ENCODE measurements at regions not wholly inside any gene's neighbourhood (a gene's known extent, or its start where the extent isn't known, plus 50 kb on each side); places are given as distances from the start of the nearest gene placed in this dataset.

DNA sequence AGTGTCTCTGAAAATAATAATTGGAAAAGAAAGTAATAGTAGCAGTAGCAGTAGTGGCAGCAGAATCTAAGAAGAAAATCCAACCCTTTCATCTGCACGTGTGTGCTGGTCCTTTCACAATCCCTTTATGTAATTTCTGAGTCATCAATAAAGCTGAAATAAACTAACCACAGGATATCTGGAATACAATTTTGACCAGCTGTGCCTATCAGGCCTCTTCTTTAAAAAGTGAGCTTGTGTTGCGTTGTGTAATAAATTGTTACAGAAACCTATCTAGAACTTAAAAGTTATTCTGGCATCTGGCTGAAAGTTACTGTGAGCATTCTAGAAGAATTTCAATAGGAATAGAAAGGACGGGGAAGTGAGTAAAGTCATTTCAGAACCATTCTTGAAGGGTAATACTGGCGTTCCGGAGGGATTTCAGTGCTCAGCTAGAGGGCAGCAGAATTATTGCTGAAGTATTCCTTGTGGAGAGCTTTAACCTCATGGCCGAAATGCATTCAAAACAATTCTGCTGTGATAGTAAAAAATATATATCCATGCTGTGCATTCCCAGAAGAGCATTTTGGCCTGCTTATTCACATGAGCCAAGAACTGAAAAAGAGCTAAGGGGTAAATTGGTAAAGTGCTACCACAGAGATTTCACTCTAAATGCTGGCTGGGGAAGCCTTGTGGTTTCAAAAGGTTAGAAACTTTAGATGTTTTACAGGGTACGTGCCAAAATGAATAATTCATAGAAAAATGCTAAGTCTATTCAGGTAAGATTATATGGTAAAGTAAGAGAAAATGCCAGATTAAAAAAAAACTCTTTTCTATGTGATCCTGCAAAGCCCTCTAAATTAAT is 260.6 kb downstream of the NKX6-1 start:
- H3K4me3 ChIP-seq (ENCODE audit: low read length), result no peak overlapping the region
- TF ChIP-seq CTCF (conservative IDR thresholded peaks at IDR 0.05; ENCODE audit: low read length), result peak; percentile 25; the same call in 1 of the 2 replicates
- DNase-seq (ENCODE audit: low read depth), result peak; percentile 79

GRCh38 chr4:84237008-84237407 is 262.1 kb downstream of the NKX6-1 start:
- no peak overlapping the region for H3K4me3 ChIP-seq (ENCODE audit: low read length)
- TF ChIP-seq CTCF (conservative IDR thresholded peaks at IDR 0.05; ENCODE audit: low read length), result no peak
- DNase-seq (ENCODE audit: low read depth), result peak; percentile 4

DNA sequence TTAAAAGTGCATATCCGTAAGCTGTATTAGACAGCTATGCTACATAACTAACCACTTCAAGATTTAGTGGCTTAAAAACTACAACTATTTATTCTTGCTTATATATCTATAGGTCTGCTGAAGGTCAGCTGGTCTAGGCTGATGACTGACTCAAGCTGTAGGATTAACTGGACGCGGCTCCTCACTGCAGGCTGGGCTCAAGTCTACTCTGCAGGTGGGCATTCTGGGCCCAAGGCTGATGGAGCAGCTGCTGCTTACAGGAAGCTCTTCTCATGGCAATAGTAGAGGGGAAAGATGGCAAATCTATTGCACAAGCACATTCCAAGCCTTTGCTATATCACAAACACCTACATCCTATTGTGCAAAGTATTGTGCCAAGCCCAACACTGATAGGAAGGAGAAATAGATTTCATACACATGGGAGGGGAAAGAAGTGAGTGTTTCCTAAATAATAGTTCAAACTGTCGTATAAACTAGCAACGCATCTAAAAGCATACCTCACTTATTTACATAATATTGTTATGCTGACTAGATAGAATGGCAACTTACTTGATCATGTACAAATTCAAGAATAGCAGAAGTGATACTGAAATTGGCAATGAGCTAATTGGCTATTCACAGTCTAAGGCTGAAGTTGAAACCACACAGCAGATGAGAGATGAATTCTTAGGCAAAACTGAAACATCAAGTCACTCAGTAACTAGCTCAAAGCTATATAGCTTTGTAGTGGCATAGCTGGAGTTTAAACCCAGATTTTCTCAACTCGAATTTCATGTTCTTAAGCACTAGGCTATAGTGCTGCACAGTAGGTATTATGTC is 263.8 kb downstream of the NKX6-1 start:
- TF ChIP-seq CTCF (conservative IDR thresholded peaks at IDR 0.05; ENCODE audit: low read length), result no peak
- DNase-seq (ENCODE audit: low read depth), result no peak

DNA sequence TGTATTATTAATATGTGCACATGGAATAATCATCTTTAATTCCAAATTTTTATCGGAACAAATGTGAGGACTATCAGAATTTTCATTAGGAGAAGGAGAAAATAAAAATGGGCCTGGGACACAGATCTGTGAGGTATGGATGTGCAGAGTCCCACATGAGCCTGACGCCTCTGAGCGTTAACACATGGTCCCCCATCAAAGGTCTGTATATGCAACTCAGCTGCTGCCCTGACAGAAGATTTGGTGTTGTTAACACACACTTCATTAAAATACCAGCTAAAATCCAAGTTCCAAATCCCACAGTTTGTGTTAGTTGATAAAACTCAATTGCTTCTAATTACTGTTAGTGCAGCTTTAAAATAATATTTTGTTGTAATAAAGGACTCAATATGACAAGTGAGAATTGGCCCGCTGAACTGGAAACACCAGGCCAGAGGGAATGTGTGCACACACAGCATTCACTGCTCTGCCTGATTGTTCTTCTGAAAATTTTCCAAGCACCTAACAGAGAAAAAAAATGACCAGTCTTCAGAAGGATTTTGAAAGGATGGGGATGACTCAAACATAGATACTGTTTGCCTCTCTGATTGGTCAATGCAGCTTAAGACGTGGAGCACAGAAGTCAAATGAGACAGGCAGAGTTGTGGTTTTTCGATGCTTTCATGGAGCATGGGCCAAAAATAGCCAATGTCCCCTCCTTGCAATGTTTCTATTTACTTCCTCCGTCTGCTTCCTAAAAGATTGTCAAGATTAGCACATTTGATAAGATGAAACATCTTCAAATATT is 266.6 kb downstream of the NKX6-1 start:
- no peak for TF ChIP-seq CTCF (conservative IDR thresholded peaks at IDR 0.05; ENCODE audit: low read length)
- no peak for DNase-seq (ENCODE audit: low read depth)
- no peak overlapping the region for H3K4me3 ChIP-seq (ENCODE audit: low read length)

More for the DNA sequence above, 263.8 kb downstream of the NKX6-1 start:
- no peak overlapping the region for H3K4me3 ChIP-seq (ENCODE audit: low read length)

- no peak for DNase-seq (ENCODE audit: low read depth)
- no peak for TF ChIP-seq CTCF (conservative IDR thresholded peaks at IDR 0.05; ENCODE audit: low read length)
- no peak overlapping the region for H3K4me3 ChIP-seq (ENCODE audit: low read length)
Measured at GRCh38 chr4:84231539-84232055, 267.5 kb downstream of the NKX6-1 start.

- TF ChIP-seq CTCF (conservative IDR thresholded peaks at IDR 0.05; ENCODE audit: low read length), result no peak
- no peak for DNase-seq (ENCODE audit: low read depth)
- H3K4me3 ChIP-seq (ENCODE audit: low read length), result no peak overlapping the region
Measured at GRCh38 chr4:84224522-84224921, 274.6 kb downstream of the NKX6-1 start.
